ENCODE measurements at regions not wholly inside any gene's neighbourhood (a gene's known extent, or its start where the extent isn't known, plus 50 kb on each side); places are given as distances from the start of the nearest gene placed in this dataset.
"Not testable (repeated sequence)": the region's sequence is repeated elsewhere in the genome, so short reads cannot be mapped to it uniquely, and the experiment has no call there.

- not testable (repeated sequence) for FAIRE-seq; DNase-seq (ENCODE audit: insufficient read length, low spot score)
These were observed 875.8 kb downstream of the LRFN5 start for GRCh38 chr14:42482345-42482971.

GRCh38 chr14:42481714-42482113 lies 875.0 kb downstream of the LRFN5 start:
- not testable (repeated sequence) for FAIRE-seq

GRCh38 chr14:42480255-42480654 lies 873.6 kb downstream of the LRFN5 start:
- no peak for DNase-seq (ENCODE audit: insufficient read length, low spot score)
- FAIRE-seq = no peak

More at GRCh38 chr14:42481714-42482113, 875.0 kb downstream of the LRFN5 start:
- not testable (repeated sequence) for DNase-seq (ENCODE audit: insufficient read length, low spot score)

- DNase-seq (ENCODE audit: insufficient read length, low spot score) = no peak
- no peak for FAIRE-seq
These were observed 868.6 kb downstream of the LRFN5 start for GRCh38 chr14:42475289-42475688.

- no peak for DNase-seq (ENCODE audit: insufficient read length, low spot score)
- no peak for FAIRE-seq
These were observed 863.7 kb downstream of the LRFN5 start for GRCh38 chr14:42470427-42470719.

GRCh38 chr14:42469637-42470426 lies 863.2 kb downstream of the LRFN5 start:
- FAIRE-seq (no peak), DNase-seq (ENCODE audit: insufficient read length, low spot score) (peak; percentile 3)

- DNase-seq (ENCODE audit: insufficient read length, low spot score) (no peak), FAIRE-seq (no peak)
These were observed 854.0 kb downstream of the LRFN5 start for GRCh38 chr14:42460673-42461072.

- FAIRE-seq = no peak
- no peak for DNase-seq (ENCODE audit: insufficient read length, low spot score)
These were observed 852.6 kb downstream of the LRFN5 start for GRCh38 chr14:42459171-42459685.

- DNase-seq (ENCODE audit: insufficient read length, low spot score) = no peak
- no peak for FAIRE-seq
These were observed 834.9 kb downstream of the LRFN5 start for GRCh38 chr14:42441615-42442014.

GRCh38 chr14:42437809-42438208 lies 831.1 kb downstream of the LRFN5 start:
- DNase-seq (ENCODE audit: insufficient read length, low spot score) (no peak), FAIRE-seq (no peak)

- DNase-seq (ENCODE audit: insufficient read length, low spot score) (no peak), FAIRE-seq (no peak)
These were observed 822.7 kb downstream of the LRFN5 start for GRCh38 chr14:42429401-42429800.

- DNase-seq (ENCODE audit: insufficient read length, low spot score) (no peak), FAIRE-seq (no peak)
These were observed 822.3 kb downstream of the LRFN5 start for GRCh38 chr14:42428996-42429395.

GRCh38 chr14:42424501-42424900 lies 817.8 kb downstream of the LRFN5 start:
- DNase-seq (ENCODE audit: insufficient read length, low spot score) (no peak), FAIRE-seq (no peak)

GRCh38 chr14:42421377-42422078 lies 814.9 kb downstream of the LRFN5 start:
- DNase-seq (ENCODE audit: insufficient read length, low spot score) = no peak
- no peak for FAIRE-seq

- DNase-seq (ENCODE audit: insufficient read length, low spot score) = no peak
These were observed 813.4 kb downstream of the LRFN5 start for GRCh38 chr14:42420071-42420470.

GRCh38 chr14:42407153-42407552 lies 800.5 kb downstream of the LRFN5 start:
- FAIRE-seq (no peak), DNase-seq (ENCODE audit: insufficient read length, low spot score) (no peak)

More at GRCh38 chr14:42420071-42420470, 813.4 kb downstream of the LRFN5 start:
- no peak for FAIRE-seq

- no peak for DNase-seq (ENCODE audit: insufficient read length, low spot score)
- FAIRE-seq = no peak
These were observed 784.6 kb downstream of the LRFN5 start for GRCh38 chr14:42391146-42391834.

GRCh38 chr14:42378880-42379279 lies 772.2 kb downstream of the LRFN5 start:
- FAIRE-seq (no peak), DNase-seq (ENCODE audit: insufficient read length, low spot score) (no peak)

GRCh38 chr14:42378274-42378673 lies 771.6 kb downstream of the LRFN5 start:
- DNase-seq (ENCODE audit: insufficient read length, low spot score) = no peak
- no peak for FAIRE-seq

- DNase-seq (ENCODE audit: insufficient read length, low spot score) (peak; percentile 23), FAIRE-seq (no peak)
These were observed 767.7 kb downstream of the LRFN5 start for GRCh38 chr14:42374332-42374731.

GRCh38 chr14:42370056-42370455 lies 763.4 kb downstream of the LRFN5 start:
- no peak for FAIRE-seq
- no peak for DNase-seq (ENCODE audit: insufficient read length, low spot score)
